GM19372 (cell line): ENCODE measurements at regions not wholly inside any gene's neighbourhood (a gene's known extent, or its start where the extent isn't known, plus 50 kb on each side); places are given as distances from the start of the nearest gene placed in this dataset.

Source experiments
- ATAC-seq: cut with Tn5 transposase; IDR thresholded peaks from one replicate; pipeline ENCODE4 v1.9.1; 2021; ENCODE audit warnings: mild to moderate bottlenecking, low read depth, moderate library complexity; ENCODE audit not compliant: unreplicated experiment

- ATAC-seq = no peak
Observed at GRCh38 chr14:49527221-49527620, 59.0 kb downstream of the RPS29 start.

- ATAC-seq = no peak
Observed at GRCh38 chr14:49526101-49526500, 60.1 kb downstream of the RPS29 start.

GRCh38 chr14:49516286-49516685 is 69.9 kb downstream of the RPS29 start:
- ATAC-seq = no peak

GRCh38 chr14:49512571-49512970 is 73.6 kb downstream of the RPS29 start:
- no peak for ATAC-seq

GRCh38 chr14:49512147-49512551 is 74.0 kb downstream of the RPS29 start:
- ATAC-seq = no peak

GRCh38 chr14:49508124-49508523 is 78.1 kb downstream of the RPS29 start:
- no peak for ATAC-seq

GRCh38 chr14:49506650-49507049 is 79.5 kb downstream of the RPS29 start:
- ATAC-seq = no peak

GRCh38 chr14:49505041-49505766 is 81.0 kb downstream of the RPS29 start:
- ATAC-seq = no peak

GRCh38 chr14:49497725-49498348 is 88.3 kb downstream of the RPS29 start:
- ATAC-seq = peak; percentile 81

GRCh38 chr14:49497267-49497666 is 88.9 kb downstream of the RPS29 start:
- no peak for ATAC-seq

GRCh38 chr14:49494836-49495235 is 91.3 kb downstream of the RPS29 start:
- ATAC-seq = no peak

GRCh38 chr14:49493557-49493956 is 92.6 kb downstream of the RPS29 start:
- ATAC-seq = no peak

GRCh38 chr14:49492151-49492550 is 94.0 kb downstream of the RPS29 start:
- ATAC-seq = no peak

GRCh38 chr14:49489341-49489740 is 96.8 kb downstream of the RPS29 start:
- no peak for ATAC-seq

- ATAC-seq = no peak
Observed at GRCh38 chr14:49487238-49487637, 98.9 kb downstream of the RPS29 start.

- ATAC-seq = no peak
Observed at GRCh38 chr14:49485290-49485689, 100.9 kb downstream of the RPS29 start.

GRCh38 chr14:49484180-49484579 is 102.0 kb downstream of the RPS29 start:
- ATAC-seq = no peak

GRCh38 chr14:49483268-49483667 is 102.9 kb downstream of the RPS29 start:
- no peak for ATAC-seq

GRCh38 chr14:49480979-49481498 is 105.1 kb downstream of the RPS29 start:
- no peak for ATAC-seq

- no peak for ATAC-seq
Observed at GRCh38 chr14:49480053-49480760, 106.0 kb downstream of the RPS29 start.

GRCh38 chr14:49479432-49479831 is 106.7 kb downstream of the RPS29 start:
- ATAC-seq = no peak
